GM23338 (cell line): ENCODE measurements at regions not wholly inside any gene's neighbourhood (a gene's known extent, or its start where the extent isn't known, plus 50 kb on each side); places are given as distances from the start of the nearest gene placed in this dataset.

ENCODE experiments used
- ATAC-seq: fragments of 200-7000 bp; cut with Tn5 transposase; 3 replicates; pipeline ENCODE4 v1.9.1; 2020
- DNase-seq: peaks from one replicate; pipeline ENCODE4 v3.0.0-alpha.2; 2015; ENCODE audit warnings: low spot score
- H2AFZ ChIP-seq: fragments of 200-600 bp; sonication (generic); 2 replicates; pipeline ENCODE4 v1.8.0; 2016; ENCODE audit warnings: antibody characterized with exemption, mild to moderate bottlenecking, moderate library complexity
- H3F3A ChIP-seq: fragments of 200-600 bp; sonication (generic); replicated peaks from 2 replicates; pipeline ENCODE4 v1.8.0; 2017; ENCODE audit warnings: antibody characterized with exemption, mixed run types, low read depth
- H3K27ac ChIP-seq: fragments of 200-600 bp; sonication (generic); 2 replicates; pipeline ENCODE4 v1.6.1; 2016; ENCODE audit warnings: low read depth
- H3K27me3 ChIP-seq: fragments of 200-600 bp; sonication (generic); 2 replicates; pipeline ENCODE4 v1.8.0; 2016; ENCODE audit warnings: mild to moderate bottlenecking, mixed run types, moderate library complexity; ENCODE audit not compliant: insufficient read depth
- H3K36me3 ChIP-seq: fragments of 200-600 bp; sonication (generic); 2 replicates; pipeline ENCODE4 v1.8.0; 2016; ENCODE audit warnings: mild to moderate bottlenecking; ENCODE audit not compliant: insufficient read depth
- H3K4me1 ChIP-seq: fragments of 200-600 bp; sonication (generic); 2 replicates; pipeline ENCODE4 v1.8.0; 2016; ENCODE audit warnings: mild to moderate bottlenecking, moderate library complexity; ENCODE audit not compliant: insufficient read depth
- H3K4me2 ChIP-seq: fragments of 200-600 bp; sonication (generic); 2 replicates; pipeline ENCODE4 v1.7.1; 2017; ENCODE audit warnings: mixed run types
- H3K4me3 ChIP-seq: fragments of 200-600 bp; sonication (generic); 2 replicates; pipeline ENCODE4 v1.6.1; 2016; ENCODE audit warnings: mixed run types
- H3K79me2 ChIP-seq: fragments of 200-600 bp; sonication (generic); replicated peaks from 2 replicates; pipeline ENCODE4 v1.8.0; 2017; ENCODE audit warnings: mild to moderate bottlenecking; ENCODE audit not compliant: insufficient read depth
- H3K9me2 ChIP-seq: fragments of 200-600 bp; sonication (generic); 2 replicates; pipeline ENCODE4 v1.8.0; 2017; ENCODE audit not compliant: insufficient read depth
- H4K20me1 ChIP-seq: fragments of 200-600 bp; sonication (generic); replicated peaks from 2 replicates; pipeline ENCODE4 v1.8.0; 2017; ENCODE audit warnings: mild to moderate bottlenecking; ENCODE audit not compliant: insufficient read depth
- H3K27ac Mint-ChIP-seq: 2 replicates; pipeline ENCODE4 v1.8.0; 2020; ENCODE audit warnings: inconsistent platforms, mild to moderate bottlenecking, moderate library complexity, mixed read lengths
- H3K27me3 Mint-ChIP-seq: 3 replicates; pipeline ENCODE4 v1.8.0; 2022; ENCODE audit warnings: low read depth, mild to moderate bottlenecking, moderate library complexity, mixed read lengths, inconsistent platforms; ENCODE audit not compliant: insufficient read depth, poor library complexity
- H3K36me3 Mint-ChIP-seq: 3 replicates; pipeline ENCODE4 v1.8.0; 2021; ENCODE audit warnings: low read depth, mild to moderate bottlenecking, inconsistent platforms, moderate library complexity, mixed read lengths
- H3K4me1 Mint-ChIP-seq: 3 replicates; pipeline ENCODE4 v1.8.0; 2020; ENCODE audit warnings: mild to moderate bottlenecking, inconsistent platforms, mixed read lengths
- H3K4me3 Mint-ChIP-seq: 3 replicates; pipeline ENCODE4 v1.8.0; 2021; ENCODE audit warnings: moderate library complexity, mild to moderate bottlenecking, inconsistent platforms, mixed read lengths
- H3K9me3 Mint-ChIP-seq: 3 replicates; pipeline ENCODE4 v1.8.0; 2020; ENCODE audit warnings: moderate library complexity, mild to moderate bottlenecking, inconsistent platforms, mixed read lengths
- EZH2phosphoT487 ChIP-seq: fragments of 200-600 bp; sonication (generic); IDR thresholded peaks from one replicate; pipeline ENCODE4 v1.8.1; 2018; ENCODE audit warnings: antibody characterized with exemption; ENCODE audit not compliant: unreplicated experiment
- JUNB ChIP-seq: IDR thresholded peaks from one replicate; pipeline ENCODE4 v1.6.1; 2016; ENCODE audit warnings: antibody characterized with exemption; ENCODE audit not compliant: unreplicated experiment
- NANOG ChIP-seq: IDR thresholded peaks from 2 replicates; pipeline ENCODE4 v1.6.1; 2016; ENCODE audit warnings: antibody characterized with exemption, borderline replicate concordance
- POLR2AphosphoS5 ChIP-seq: IDR thresholded peaks from 2 replicates; pipeline ENCODE4 v1.6.1; 2016; ENCODE audit warnings: antibody characterized with exemption, low read depth
- TF ChIP-seq, protein P1 (sequence below): fragments of 250-450 bp; sonication (Bioruptor Pico); IDR thresholded peaks from 2 replicates; pipeline ENCODE4 v1.5.0; 2020; ENCODE audit warnings: mild to moderate bottlenecking, moderate library complexity

DNA sequence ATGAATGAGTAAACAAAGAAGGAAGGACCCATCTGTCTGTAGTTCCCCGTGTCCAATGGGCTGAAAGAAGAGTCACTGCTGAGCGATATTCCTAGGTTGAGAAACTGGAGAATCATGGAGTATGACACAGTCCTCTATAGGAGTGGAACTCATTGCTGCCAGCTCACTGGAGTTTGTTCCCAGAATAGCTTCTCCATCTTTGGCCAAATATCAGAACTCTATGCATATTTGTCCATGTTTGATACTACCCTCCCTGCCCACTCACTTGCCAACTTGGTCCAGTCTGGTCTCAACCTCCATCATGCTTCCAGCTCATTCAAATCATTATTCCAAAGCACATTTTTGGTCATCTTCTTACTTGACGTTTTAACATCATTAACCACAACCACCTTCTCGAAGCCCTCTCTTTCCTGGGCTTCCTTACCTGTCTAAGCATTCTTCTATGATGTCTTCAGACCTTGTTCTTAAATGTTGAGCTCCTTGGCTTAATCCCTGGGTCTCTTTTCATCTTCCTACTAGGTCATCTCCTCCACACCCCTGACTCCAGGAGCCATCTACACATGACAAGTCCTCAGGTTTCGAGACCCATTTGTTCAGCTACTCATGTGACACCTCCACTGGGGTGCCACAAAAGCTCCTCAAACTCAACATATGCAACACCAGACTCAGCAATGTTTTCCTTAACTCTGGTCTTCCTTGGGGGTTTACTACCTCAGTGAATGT lies 221.6 kb downstream of the MYCN start (continued):
- TF ChIP-seq, protein P1, sequence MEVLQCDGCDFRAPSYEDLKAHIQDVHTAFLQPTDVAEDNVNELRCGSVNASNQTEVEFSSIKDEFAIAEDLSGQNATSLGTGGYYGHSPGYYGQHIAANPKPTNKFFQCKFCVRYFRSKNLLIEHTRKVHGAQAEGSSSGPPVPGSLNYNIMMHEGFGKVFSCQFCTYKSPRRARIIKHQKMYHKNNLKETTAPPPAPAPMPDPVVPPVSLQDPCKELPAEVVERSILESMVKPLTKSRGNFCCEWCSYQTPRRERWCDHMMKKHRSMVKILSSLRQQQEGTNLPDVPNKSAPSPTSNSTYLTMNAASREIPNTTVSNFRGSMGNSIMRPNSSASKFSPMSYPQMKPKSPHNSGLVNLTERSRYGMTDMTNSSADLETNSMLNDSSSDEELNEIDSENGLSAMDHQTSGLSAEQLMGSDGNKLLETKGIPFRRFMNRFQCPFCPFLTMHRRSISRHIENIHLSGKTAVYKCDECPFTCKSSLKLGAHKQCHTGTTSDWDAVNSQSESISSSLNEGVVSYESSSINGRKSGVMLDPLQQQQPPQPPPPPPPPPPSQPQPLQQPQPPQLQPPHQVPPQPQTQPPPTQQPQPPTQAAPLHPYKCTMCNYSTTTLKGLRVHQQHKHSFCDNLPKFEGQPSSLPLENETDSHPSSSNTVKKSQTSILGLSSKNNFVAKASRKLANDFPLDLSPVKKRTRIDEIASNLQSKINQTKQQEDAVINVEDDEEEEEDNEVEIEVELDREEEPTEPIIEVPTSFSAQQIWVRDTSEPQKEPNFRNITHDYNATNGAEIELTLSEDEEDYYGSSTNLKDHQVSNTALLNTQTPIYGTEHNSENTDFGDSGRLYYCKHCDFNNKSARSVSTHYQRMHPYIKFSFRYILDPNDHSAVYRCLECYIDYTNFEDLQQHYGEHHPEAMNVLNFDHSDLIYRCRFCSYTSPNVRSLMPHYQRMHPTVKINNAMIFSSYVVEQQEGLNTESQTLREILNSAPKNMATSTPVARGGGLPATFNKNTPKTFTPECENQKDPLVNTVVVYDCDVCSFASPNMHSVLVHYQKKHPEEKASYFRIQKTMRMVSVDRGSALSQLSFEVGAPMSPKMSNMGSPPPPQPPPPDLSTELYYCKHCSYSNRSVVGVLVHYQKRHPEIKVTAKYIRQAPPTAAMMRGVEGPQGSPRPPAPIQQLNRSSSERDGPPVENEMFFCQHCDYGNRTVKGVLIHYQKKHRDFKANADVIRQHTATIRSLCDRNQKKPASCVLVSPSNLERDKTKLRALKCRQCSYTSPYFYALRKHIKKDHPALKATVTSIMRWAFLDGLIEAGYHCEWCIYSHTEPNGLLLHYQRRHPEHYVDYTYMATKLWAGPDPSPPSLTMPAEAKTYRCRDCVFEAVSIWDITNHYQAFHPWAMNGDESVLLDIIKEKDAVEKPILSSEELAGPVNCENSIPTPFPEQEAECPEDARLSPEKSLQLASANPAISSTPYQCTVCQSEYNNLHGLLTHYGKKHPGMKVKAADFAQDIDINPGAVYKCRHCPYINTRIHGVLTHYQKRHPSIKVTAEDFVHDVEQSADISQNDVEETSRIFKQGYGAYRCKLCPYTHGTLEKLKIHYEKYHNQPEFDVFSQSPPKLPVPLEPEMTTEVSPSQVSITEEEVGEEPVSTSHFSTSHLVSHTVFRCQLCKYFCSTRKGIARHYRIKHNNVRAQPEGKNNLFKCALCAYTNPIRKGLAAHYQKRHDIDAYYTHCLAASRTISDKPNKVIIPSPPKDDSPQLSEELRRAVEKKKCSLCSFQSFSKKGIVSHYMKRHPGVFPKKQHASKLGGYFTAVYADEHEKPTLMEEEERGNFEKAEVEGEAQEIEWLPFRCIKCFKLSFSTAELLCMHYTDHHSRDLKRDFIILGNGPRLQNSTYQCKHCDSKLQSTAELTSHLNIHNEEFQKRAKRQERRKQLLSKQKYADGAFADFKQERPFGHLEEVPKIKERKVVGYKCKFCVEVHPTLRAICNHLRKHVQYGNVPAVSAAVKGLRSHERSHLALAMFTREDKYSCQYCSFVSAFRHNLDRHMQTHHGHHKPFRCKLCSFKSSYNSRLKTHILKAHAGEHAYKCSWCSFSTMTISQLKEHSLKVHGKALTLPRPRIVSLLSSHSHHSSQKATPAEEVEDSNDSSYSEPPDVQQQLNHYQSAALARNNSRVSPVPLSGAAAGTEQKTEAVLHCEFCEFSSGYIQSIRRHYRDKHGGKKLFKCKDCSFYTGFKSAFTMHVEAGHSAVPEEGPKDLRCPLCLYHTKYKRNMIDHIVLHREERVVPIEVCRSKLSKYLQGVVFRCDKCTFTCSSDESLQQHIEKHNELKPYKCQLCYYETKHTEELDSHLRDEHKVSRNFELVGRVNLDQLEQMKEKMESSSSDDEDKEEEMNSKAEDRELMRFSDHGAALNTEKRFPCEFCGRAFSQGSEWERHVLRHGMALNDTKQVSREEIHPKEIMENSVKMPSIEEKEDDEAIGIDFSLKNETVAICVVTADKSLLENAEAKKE (CRISPR knock-in tag), result no peak
- TF ChIP-seq POLR2AphosphoS5 (no peak), EZH2phosphoT487 (no peak), NANOG (no peak)

DNA sequence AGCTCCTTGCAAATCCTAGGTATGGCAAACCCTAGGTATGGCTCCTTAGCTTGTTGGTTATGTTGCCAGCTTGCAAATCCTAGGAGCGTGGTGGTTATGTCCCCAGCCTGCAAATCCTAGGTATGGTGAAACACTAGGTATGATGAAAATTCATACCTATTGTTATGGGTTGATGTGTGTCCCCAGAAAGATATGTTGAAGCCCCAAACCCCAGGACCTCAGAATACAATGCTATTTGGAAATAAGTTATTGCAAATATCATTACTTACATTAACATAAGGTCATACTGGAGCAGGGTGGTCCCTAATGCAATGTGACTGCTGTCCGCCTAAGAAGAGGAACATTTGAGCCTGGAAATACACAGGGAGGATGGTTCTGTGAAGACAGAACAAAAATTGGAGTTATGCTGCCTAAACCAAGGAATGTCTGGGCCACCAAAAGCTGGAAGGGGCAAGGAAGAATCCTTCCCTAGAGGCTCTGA lies 220.8 kb downstream of the MYCN start:
- Mint-ChIP-seq H3K9me3 (no peaks in the 10 kb centered on the region), H3K4me3 (no peak overlapping the region), H3K4me1 (peaks cover 9% of the 10 kb centered on the region), H3K36me3 (no peaks in the 10 kb centered on the region), H3K27me3 (no peaks in the 10 kb centered on the region), H3K27ac (no peak overlapping the region)
- Histone ChIP-seq H3K27me3 (no peaks in the 10 kb centered on the region), H3K4me3 (no peak overlapping the region), H3K27ac (no peak overlapping the region), H3K4me1 (peaks cover 12% of the 10 kb centered on the region), H3K4me2 (no peak overlapping the region), H3K9me2 (peaks cover 17% of the 10 kb centered on the region; the same call in 1 of the 2 replicates), H2AFZ (no peak overlapping the region), H3K79me2 (no peaks in the 10 kb centered on the region), H4K20me1 (no peaks in the 10 kb centered on the region), H3K36me3 (no peaks in the 10 kb centered on the region), H3F3A (no peaks in the 10 kb centered on the region; the same call in 1 of the 2 replicates)
- ATAC-seq, result no peak
- DNase-seq, result no peak
- TF ChIP-seq JUNB, result no peak
- no peak for TF ChIP-seq POLR2AphosphoS5
- TF ChIP-seq, protein P1 (CRISPR knock-in tag), result no peak
